ENCODE measurements at regions not wholly inside any gene's neighbourhood (a gene's known extent, or its start where the extent isn't known, plus 50 kb on each side); places are given as distances from the start of the nearest gene placed in this dataset.

- TF ChIP-seq POLR2AphosphoS5 (IDR thresholded peaks at IDR 0.05) (no peak), CTCF (IDR thresholded peaks at IDR 0.05) (no peak), POLR2A (IDR thresholded peaks at IDR 0.05) (no peak)
Observed at GRCh38 chr2:17442334-17442733, 75.9 kb downstream of the RAD51AP2 start.

Measured in stomach (tissue), 4 donors.